ENCODE measurements at regions not wholly inside any gene's neighbourhood (a gene's known extent, or its start where the extent isn't known, plus 50 kb on each side); places are given as distances from the start of the nearest gene placed in this dataset.
A peak's percentile ranks its signal among the peaks of the same experiment; 100 is the strongest.

DNA sequence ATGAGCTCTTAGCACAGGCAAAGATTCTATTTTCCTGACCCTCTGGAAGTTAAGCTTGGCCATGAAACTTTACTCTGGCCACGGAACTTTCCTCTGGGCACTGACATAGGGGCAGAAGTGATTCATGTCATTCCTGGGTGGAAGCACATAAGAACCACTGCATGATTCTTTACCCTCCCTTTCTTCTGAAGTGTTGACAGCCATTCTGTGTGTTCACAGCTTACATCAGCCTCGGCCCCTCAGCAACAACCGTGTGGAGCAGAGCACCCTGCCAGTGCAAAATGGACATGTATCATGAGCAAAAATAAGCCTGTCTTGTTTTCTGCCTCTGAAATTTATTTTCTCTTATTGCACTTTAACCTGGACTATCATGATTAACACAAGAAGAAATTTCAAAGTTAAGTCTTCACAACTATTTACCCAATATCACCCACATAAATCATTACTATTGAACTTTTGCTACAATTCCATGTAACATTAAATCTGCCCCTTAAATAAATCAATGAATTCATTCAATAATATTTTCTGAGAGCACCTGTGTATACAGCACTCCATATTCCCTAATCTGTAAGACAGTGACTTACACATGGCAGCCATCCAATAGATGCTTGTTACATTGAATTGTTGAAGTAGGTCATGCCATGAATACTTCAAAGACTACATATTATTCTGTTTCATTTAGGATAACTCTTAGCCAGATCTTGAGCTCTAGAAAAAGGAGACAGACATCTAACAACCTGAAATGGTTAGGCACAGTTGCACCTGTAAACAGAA is 531.9 kb downstream of the IRS1 start:
- TF ChIP-seq SIN3A (IDR thresholded peaks at IDR 0.05; ENCODE audit: borderline replicate concordance, insufficient read depth, low read depth, low read length): no peak
- TF ChIP-seq, protein P1, sequence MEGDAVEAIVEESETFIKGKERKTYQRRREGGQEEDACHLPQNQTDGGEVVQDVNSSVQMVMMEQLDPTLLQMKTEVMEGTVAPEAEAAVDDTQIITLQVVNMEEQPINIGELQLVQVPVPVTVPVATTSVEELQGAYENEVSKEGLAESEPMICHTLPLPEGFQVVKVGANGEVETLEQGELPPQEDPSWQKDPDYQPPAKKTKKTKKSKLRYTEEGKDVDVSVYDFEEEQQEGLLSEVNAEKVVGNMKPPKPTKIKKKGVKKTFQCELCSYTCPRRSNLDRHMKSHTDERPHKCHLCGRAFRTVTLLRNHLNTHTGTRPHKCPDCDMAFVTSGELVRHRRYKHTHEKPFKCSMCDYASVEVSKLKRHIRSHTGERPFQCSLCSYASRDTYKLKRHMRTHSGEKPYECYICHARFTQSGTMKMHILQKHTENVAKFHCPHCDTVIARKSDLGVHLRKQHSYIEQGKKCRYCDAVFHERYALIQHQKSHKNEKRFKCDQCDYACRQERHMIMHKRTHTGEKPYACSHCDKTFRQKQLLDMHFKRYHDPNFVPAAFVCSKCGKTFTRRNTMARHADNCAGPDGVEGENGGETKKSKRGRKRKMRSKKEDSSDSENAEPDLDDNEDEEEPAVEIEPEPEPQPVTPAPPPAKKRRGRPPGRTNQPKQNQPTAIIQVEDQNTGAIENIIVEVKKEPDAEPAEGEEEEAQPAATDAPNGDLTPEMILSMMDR (IDR thresholded peaks at IDR 0.05): no peak
- TF ChIP-seq, protein P2, sequence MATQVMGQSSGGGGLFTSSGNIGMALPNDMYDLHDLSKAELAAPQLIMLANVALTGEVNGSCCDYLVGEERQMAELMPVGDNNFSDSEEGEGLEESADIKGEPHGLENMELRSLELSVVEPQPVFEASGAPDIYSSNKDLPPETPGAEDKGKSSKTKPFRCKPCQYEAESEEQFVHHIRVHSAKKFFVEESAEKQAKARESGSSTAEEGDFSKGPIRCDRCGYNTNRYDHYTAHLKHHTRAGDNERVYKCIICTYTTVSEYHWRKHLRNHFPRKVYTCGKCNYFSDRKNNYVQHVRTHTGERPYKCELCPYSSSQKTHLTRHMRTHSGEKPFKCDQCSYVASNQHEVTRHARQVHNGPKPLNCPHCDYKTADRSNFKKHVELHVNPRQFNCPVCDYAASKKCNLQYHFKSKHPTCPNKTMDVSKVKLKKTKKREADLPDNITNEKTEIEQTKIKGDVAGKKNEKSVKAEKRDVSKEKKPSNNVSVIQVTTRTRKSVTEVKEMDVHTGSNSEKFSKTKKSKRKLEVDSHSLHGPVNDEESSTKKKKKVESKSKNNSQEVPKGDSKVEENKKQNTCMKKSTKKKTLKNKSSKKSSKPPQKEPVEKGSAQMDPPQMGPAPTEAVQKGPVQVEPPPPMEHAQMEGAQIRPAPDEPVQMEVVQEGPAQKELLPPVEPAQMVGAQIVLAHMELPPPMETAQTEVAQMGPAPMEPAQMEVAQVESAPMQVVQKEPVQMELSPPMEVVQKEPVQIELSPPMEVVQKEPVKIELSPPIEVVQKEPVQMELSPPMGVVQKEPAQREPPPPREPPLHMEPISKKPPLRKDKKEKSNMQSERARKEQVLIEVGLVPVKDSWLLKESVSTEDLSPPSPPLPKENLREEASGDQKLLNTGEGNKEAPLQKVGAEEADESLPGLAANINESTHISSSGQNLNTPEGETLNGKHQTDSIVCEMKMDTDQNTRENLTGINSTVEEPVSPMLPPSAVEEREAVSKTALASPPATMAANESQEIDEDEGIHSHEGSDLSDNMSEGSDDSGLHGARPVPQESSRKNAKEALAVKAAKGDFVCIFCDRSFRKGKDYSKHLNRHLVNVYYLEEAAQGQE (IDR thresholded peaks at IDR 0.05; ENCODE audit: insufficient read depth in 1 of 2, low read depth in 2 of 2, low read length in 1 of 2): no peak
- no peak for TF ChIP-seq TCF7L2 (IDR thresholded peaks at IDR 0.05; ENCODE audit: low read depth, low read length)
- no peak for TF ChIP-seq POLR2AphosphoS5 (IDR thresholded peaks at IDR 0.05; ENCODE audit: low read depth, low read length)
- in situ Hi-C loops (cut with HindIII; ENCODE audit: low pct_unique_long_range_greater_than_20kb, low sequenced_read_pairs): no loop called here
- DNase-seq (ENCODE audit: low read depth, low spot score) (no peak), ATAC-seq (no peak)
- H3K36me3 ChIP-seq (ENCODE audit: control insufficient read depth, insufficient read depth, low read length): no peaks in the 10 kb centered on the region
- H3K27ac ChIP-seq (ENCODE audit: low read length): no peak overlapping the region
- ChIA-PET CTCF (no interaction called here), POLR2A (no interaction called here)
- H3K9me3 ChIP-seq (ENCODE audit: control insufficient read depth, insufficient read depth, low read depth, low read length): no peaks in the 10 kb centered on the region
- intact Hi-C loops (cut with micrococcal nuclease; ENCODE audit: unreplicated experiment): no loop called here
- H3K27me3 ChIP-seq (ENCODE audit: control insufficient read depth, insufficient read depth, low read length): no peaks in the 10 kb centered on the region
- no peak overlapping the region for H3K4me3 ChIP-seq (ENCODE audit: low read depth in 2 of 2, low read length in 2 of 2)
- BruUV-seq (replicated peaks): no TSS peak
- no peaks in the 10 kb centered on the region for H3K4me1 ChIP-seq (ENCODE audit: control insufficient read depth, insufficient read depth, low read length)

DNA sequence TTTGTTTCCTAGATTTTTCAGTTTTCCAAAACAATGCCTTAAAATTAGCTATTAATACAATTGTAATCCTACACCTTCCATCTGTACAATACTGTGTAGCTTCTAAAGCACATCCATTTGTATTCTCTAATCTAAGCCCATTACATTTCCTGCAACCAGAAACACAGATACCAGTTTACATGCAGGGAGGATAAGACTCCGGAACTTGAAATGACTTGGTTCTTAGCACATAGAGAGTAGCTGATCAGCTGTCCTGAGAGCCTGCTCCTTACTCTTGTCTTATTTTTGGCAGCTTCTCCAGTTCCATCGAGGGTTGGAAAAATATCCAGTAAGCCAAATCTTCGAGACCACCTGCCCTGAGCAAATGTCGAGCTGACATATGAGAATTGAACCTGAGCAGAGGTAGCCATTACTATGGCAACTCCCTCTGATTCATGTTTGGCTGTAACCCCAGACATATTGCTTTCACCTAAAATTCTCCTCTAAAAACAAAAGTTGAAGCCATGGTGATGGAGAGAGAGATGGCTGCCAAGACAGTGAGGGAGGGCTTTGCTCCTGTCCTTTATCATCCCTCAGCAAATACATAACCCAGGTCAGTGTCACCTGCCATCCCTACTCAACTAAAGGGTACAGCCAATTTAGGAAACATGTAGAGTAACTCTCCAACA is 542.8 kb downstream of the IRS1 start:
- ATAC-seq (no peak), DNase-seq (ENCODE audit: low read depth, low spot score) (no peak)
- TF ChIP-seq SIN3A (IDR thresholded peaks at IDR 0.05; ENCODE audit: borderline replicate concordance, insufficient read depth, low read depth, low read length): no peak
- Histone ChIP-seq H3K4me3 (ENCODE audit: low read depth in 2 of 2, low read length in 2 of 2) (no peak overlapping the region), H3K27ac (ENCODE audit: low read length) (no peak overlapping the region), H3K9me3 (ENCODE audit: control insufficient read depth, insufficient read depth, low read depth, low read length) (no peaks in the 10 kb centered on the region), H3K4me1 (ENCODE audit: control insufficient read depth, insufficient read depth, low read length) (no peaks in the 10 kb centered on the region), H3K27me3 (ENCODE audit: control insufficient read depth, insufficient read depth, low read length) (no peaks in the 10 kb centered on the region), H3K36me3 (ENCODE audit: control insufficient read depth, insufficient read depth, low read length) (no peaks in the 10 kb centered on the region)
- ChIA-PET POLR2A (no interaction called here), CTCF (no interaction called here)
- BruUV-seq (replicated peaks): no TSS peak
- in situ Hi-C loops (cut with HindIII; ENCODE audit: low pct_unique_long_range_greater_than_20kb, low sequenced_read_pairs) (no loop called here), intact Hi-C loops (cut with micrococcal nuclease; ENCODE audit: unreplicated experiment) (no loop called here)

DNA sequence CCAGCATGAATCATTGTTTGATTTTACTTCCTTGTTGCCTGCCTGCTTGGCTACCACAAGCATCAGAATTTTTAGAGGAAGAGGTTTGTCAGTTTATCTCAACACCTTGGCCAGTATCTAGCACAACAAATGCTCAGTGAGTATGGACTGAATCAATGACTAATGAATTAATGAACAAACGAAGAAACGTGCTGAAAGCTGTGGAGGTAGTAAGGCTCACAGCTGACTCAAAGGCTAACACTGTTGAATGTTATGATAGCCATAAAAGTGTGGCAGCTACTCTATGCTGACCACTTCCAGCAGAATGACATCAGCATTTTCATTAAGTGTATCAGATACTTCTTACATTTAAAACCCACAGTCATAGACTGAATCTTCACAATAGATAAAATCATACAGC is 543.4 kb downstream of the IRS1 start:
- no peak for TF ChIP-seq SIN3A (IDR thresholded peaks at IDR 0.05; ENCODE audit: borderline replicate concordance, insufficient read depth, low read depth, low read length)
- TF ChIP-seq POLR2AphosphoS5 (IDR thresholded peaks at IDR 0.05; ENCODE audit: low read depth, low read length): no peak
- TF ChIP-seq, protein P2 (IDR thresholded peaks at IDR 0.05; ENCODE audit: insufficient read depth in 1 of 2, low read depth in 2 of 2, low read length in 1 of 2): no peak
- TF ChIP-seq TCF7L2 (IDR thresholded peaks at IDR 0.05; ENCODE audit: low read depth, low read length): no peak
- TF ChIP-seq, protein P1 (IDR thresholded peaks at IDR 0.05): no peak
- H3K9me3 ChIP-seq (ENCODE audit: control insufficient read depth, insufficient read depth, low read depth, low read length): no peaks in the 10 kb centered on the region
- no peak overlapping the region for H3K27ac ChIP-seq (ENCODE audit: low read length)
- H3K4me3 ChIP-seq (ENCODE audit: low read depth in 2 of 2, low read length in 2 of 2): no peak overlapping the region
- ChIA-PET POLR2A (no interaction called here), CTCF (no interaction called here)
- no TSS peak for BruUV-seq (replicated peaks)
- no peak for ATAC-seq
- no peaks in the 10 kb centered on the region for H3K4me1 ChIP-seq (ENCODE audit: control insufficient read depth, insufficient read depth, low read length)
- intact Hi-C loops (cut with micrococcal nuclease; ENCODE audit: unreplicated experiment): no loop called here
- H3K27me3 ChIP-seq (ENCODE audit: control insufficient read depth, insufficient read depth, low read length): no peaks in the 10 kb centered on the region
- no peaks in the 10 kb centered on the region for H3K36me3 ChIP-seq (ENCODE audit: control insufficient read depth, insufficient read depth, low read length)
- in situ Hi-C loops (cut with HindIII; ENCODE audit: low pct_unique_long_range_greater_than_20kb, low sequenced_read_pairs): no loop called here
- peak; percentile 1 for DNase-seq (ENCODE audit: low read depth, low spot score)

Data from Panc1 (cell line).